Fibroblast of the aortic adventitia (primary cell): ENCODE measurements at regions not wholly inside any gene's neighbourhood (a gene's known extent, or its start where the extent isn't known, plus 50 kb on each side); places are given as distances from the start of the nearest gene placed in this dataset.

Source experiments
- DNase-seq: peaks from one replicate; pipeline ENCODE4 v3.0.0-alpha.2; 2010; ENCODE audit warnings: low read depth
- H3K4me3 ChIP-seq: 2 replicates; pipeline ENCODE4 v1.5.1; 2011; ENCODE audit warnings: low read depth, mild to moderate bottlenecking, control low read depth, low read length, moderate library complexity
- TF ChIP-seq, protein P1 (sequence below): IDR thresholded peaks from 2 replicates; pipeline ENCODE4 v1.5.1; 2011; ENCODE audit warnings: mild to moderate bottlenecking, low read length, control low read depth, inconsistent platforms; ENCODE audit not compliant: insufficient read depth

DNA sequence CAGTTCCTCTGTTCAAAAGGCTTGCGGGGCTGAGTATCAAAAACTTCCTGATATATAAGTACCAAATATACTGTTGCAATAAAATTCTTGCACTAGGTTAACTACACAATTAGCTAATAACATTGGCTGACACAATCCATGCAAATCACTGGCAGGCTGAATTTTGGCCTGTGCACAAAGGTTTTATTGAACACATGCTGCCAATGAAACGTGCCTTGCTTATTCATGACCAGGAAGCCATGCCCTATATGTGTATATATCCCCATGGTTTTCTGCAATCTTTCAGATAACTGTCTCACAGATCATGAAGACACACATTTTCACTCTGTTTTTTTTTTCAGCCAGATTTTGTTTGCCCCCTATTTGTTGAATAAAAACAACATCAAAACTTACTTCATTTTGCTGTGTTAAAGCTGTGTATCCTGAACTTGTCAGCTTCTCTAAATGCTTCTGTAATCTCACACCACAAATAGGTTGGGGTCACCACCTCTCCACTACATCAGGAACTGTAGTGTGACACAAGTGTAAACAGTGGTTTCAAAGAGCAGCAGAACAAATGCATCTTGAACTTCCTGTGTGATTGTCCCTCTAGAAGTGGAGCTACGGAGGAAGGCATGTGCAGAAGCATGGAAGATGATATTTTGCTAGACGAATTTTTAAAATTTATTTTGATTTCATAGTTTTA, 920.7 kb upstream of the NR2F2 start:
- TF ChIP-seq, protein P1, sequence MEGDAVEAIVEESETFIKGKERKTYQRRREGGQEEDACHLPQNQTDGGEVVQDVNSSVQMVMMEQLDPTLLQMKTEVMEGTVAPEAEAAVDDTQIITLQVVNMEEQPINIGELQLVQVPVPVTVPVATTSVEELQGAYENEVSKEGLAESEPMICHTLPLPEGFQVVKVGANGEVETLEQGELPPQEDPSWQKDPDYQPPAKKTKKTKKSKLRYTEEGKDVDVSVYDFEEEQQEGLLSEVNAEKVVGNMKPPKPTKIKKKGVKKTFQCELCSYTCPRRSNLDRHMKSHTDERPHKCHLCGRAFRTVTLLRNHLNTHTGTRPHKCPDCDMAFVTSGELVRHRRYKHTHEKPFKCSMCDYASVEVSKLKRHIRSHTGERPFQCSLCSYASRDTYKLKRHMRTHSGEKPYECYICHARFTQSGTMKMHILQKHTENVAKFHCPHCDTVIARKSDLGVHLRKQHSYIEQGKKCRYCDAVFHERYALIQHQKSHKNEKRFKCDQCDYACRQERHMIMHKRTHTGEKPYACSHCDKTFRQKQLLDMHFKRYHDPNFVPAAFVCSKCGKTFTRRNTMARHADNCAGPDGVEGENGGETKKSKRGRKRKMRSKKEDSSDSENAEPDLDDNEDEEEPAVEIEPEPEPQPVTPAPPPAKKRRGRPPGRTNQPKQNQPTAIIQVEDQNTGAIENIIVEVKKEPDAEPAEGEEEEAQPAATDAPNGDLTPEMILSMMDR: no peak
- DNase-seq: no peak
- H3K4me3 ChIP-seq: no peak overlapping the region

DNA sequence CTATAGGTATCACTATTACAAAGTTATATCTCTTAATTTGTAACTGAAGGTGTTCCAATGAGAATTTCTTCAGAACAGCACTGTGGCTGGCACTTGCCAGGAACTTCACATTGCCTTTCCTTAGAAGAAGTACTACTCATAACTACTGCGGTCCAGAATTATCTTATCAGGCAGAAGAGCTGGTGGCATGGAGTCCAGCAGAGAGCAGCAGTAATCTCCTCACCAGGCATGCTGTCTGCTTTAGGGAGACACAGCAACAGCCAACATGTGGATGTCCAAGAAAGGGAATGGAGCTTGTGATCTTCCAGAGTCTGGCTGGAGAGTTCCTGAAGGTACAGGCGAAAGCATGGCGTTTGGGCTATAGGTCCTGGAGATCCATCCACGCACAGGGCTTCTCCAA, 919.7 kb upstream of the NR2F2 start:
- DNase-seq: no peak
- TF ChIP-seq, protein P1: no peak
- no peak overlapping the region for H3K4me3 ChIP-seq

DNA sequence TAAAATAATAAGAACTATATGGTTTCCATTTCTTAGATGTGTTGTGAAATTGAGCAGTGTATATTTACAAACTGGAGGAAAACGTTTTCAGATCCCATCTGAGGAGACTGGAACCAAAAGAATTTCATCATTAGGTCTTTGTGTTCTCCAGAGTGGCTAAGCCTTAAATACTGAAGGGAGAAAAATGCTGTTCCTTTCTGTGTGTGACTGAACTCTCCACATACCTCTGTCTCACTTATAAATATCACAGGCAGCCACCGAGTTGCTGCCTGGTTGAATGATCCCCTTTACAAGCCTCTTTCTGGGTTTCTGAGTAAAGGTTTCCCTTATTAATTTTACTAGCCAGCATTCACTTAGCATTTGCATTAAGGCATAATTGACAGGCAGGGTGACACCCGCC, 913.9 kb upstream of the NR2F2 start:
- TF ChIP-seq, protein P1: no peak
- DNase-seq: no peak
- H3K4me3 ChIP-seq: no peak overlapping the region

DNA sequence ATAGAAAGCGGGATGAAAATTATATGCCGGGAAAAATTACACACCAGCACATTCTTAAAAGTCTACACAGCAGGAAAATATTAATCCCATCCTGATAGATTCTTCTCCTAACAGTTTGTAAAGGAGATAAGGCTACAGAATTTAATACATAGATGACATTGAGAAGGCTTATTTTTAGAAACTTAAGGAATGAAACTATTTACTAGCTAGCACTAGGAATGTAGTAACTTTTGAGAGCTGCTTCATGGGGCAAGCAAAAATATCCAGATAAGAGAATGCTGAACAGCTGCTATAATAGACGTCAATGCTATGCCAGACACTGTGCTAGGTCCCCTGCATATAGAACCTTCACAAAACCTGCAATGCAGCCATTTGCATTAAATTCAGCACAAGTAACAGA, 912.7 kb upstream of the NR2F2 start:
- no peak overlapping the region for H3K4me3 ChIP-seq
- TF ChIP-seq, protein P1: no peak
- peak; percentile 47 for DNase-seq

DNA sequence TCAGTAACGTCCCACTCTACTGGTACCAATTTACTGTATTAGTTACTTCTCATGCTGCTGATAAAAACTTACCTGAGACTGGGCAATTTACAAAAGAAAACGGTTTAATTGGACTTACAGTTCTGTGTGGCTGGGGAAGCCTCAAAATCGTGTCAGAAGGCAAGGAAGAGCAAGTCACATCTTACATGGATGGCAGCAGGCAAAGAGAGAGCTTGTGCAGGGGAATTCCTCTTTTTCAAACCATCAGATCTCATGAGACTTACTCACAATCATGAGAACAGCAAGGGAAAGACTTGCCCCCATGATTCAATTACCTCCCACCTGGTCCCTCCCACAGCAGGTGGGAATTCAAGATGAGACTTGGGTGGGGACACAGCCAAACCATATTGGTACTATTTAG, 908.2 kb upstream of the NR2F2 start:
- TF ChIP-seq, protein P1: no peak
- H3K4me3 ChIP-seq: no peak overlapping the region
- no peak for DNase-seq

DNA sequence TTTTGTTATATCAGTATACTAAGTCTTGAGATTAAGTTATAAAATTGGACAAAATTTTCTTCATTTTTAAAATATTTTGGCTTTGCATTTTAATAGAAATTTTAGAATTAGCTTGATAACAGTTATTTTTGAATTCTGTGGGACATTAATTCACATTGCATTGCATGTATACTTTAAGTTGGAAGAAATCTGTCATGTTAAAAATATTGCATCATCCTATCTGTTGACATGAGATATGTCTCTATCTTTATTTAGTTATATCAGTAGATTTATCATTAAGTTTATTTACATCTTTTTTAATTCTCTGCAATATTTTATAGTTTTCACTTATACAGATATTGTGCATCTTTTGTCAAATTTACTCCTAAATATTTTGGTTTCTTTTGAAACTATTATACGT, 904.6 kb upstream of the NR2F2 start:
- TF ChIP-seq, protein P1: no peak
- no peak overlapping the region for H3K4me3 ChIP-seq
- DNase-seq: no peak

DNA sequence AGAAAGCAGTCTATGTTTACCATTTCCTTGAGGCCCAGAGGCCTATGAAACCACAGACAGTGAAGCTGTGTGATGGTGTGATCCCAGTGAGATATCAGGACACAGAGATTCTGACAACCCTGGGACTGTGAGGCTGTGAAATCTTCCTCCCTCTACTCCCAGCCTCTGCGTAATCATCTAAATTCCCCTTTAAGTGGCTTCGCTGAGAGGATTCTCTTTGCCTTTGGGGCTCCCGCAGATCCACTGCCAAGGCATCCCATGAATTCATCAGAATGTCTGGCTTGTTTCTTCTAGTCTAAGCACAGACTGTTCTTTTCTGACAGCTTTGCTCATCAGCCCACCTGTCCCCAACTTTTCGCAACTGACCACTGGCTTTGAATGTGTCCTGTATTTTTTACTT, 901.2 kb upstream of the NR2F2 start:
- TF ChIP-seq, protein P1: no peak
- DNase-seq: no peak

More for the DNA sequence above, 901.2 kb upstream of the NR2F2 start:
- H3K4me3 ChIP-seq: no peak overlapping the region
